Peyer's patch (tissue), 4 donors: ENCODE measurements at regions not wholly inside any gene's neighbourhood (a gene's known extent, or its start where the extent isn't known, plus 50 kb on each side); places are given as distances from the start of the nearest gene placed in this dataset.

Source experiments
- DNase-seq, 3 donors: peaks; one replicate each; pipeline ENCODE4 v3.0.0-alpha.2; 2017 to 2019
- H3K27ac ChIP-seq, 4 donors: fragments of 200-600 bp; sonication (generic); one replicate each; pipeline ENCODE4 v1.5.1; 2016 to 2019
- H3K27me3 ChIP-seq, 2 donors: fragments of 200-600 bp; sonication (generic); one replicate each; pipeline ENCODE4 v1.5.1; 2019
- H3K36me3 ChIP-seq, 3 donors: fragments of 200-600 bp; sonication (generic); one replicate each; pipeline ENCODE4 v1.5.1; 2016 to 2019
- H3K4me1 ChIP-seq, 4 donors: fragments of 200-600 bp; sonication (generic); one replicate each; pipeline ENCODE4 v1.5.1; 2016 to 2019
- H3K4me3 ChIP-seq, 4 donors: fragments of 200-600 bp; sonication (generic); 1 replicate in 3 of 4; 2 replicates in 1 of 4; pipeline ENCODE4 v1.5.1; 2016 to 2019; ENCODE audit warnings: mild to moderate bottlenecking in 1 of 4
- H3K9me3 ChIP-seq, 4 donors: fragments of 200-600 bp; sonication (generic); one replicate each; pipeline ENCODE4 v1.5.1; 2016 to 2019; ENCODE audit warnings: mild to moderate bottlenecking in 1 of 4
- CTCF ChIP-seq, 6 experiments: fragments of 450-650 bp in 4 of 6; fragments of 200-600 bp in 2 of 6; sonication (generic) in 1 of 6; IDR thresholded peaks; one replicate each; pipeline ENCODE4 v1.5.1; 2017 to 2019; ENCODE audit warnings: antibody characterized with exemption in 6 of 6, mild to moderate bottlenecking in 3 of 6, moderate library complexity in 1 of 6
- POLR2A ChIP-seq, 2 donors: fragments of 450-650 bp; IDR thresholded peaks; one replicate each; pipeline ENCODE4 v1.5.1; 2017; ENCODE audit warnings: antibody characterized with exemption in 2 of 2, mild to moderate bottlenecking in 2 of 2, moderate library complexity in 2 of 2

- Histone ChIP-seq H3K4me1 (peaks cover 0 to 12% (median 3%) of the 10 kb centered on the region in 4 donors), H3K4me3 (no peak overlapping the region), H3K27me3 (no peaks in the 10 kb centered on the region), H3K27ac (no peak overlapping the region), H3K36me3 (no peaks in the 10 kb centered on the region), H3K9me3 (no peaks in the 10 kb centered on the region)
- no peak for DNase-seq
- TF ChIP-seq CTCF (IDR thresholded peaks at IDR 0.05), result no peak
- no peak for TF ChIP-seq POLR2A (IDR thresholded peaks at IDR 0.05)
Measured at GRCh38 chr2:8416849-8417832, 264.7 kb upstream of the ID2 start.

DNA sequence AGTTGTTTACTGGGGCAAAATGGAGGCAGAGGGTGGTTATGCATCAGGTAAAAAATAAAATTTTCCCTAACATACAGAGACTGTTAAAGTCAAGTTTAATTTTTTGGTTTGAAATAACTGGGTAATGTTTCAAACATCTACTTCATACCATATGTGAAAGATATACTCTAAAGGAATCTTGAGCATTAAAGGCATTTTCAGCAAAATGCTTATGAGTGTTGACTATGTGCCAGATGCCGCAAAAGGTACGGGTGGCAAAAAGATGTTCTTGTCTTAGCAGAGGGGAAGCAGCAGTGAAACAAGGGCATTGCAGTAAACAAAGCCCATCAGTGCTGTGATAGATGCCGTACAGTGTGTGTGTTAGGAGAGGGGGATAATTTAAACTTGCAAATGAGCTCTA is 263.1 kb upstream of the ID2 start:
- Histone ChIP-seq H3K4me3 (no peak overlapping the region), H3K27ac (no peak overlapping the region), H3K27me3 (no peaks in the 10 kb centered on the region), H3K9me3 (no peaks in the 10 kb centered on the region), H3K36me3 (no peaks in the 10 kb centered on the region), H3K4me1 (no peaks in the 10 kb centered on the region)
- no peak for DNase-seq
- TF ChIP-seq POLR2A (IDR thresholded peaks at IDR 0.05) (no peak), CTCF (IDR thresholded peaks at IDR 0.05) (no peak)

- no peak overlapping the region for H3K27ac ChIP-seq
- no peaks in the 10 kb centered on the region for H3K9me3 ChIP-seq
- DNase-seq, result no peak
- H3K27me3 ChIP-seq, result no peaks in the 10 kb centered on the region
- no peak overlapping the region for H3K4me3 ChIP-seq
- no peak for TF ChIP-seq POLR2A (IDR thresholded peaks at IDR 0.05)
- TF ChIP-seq CTCF (IDR thresholded peaks at IDR 0.05), result no peak
- no peaks in the 10 kb centered on the region for H3K36me3 ChIP-seq
- no peaks in the 10 kb centered on the region for H3K4me1 ChIP-seq
Measured at GRCh38 chr2:8421658-8422449, 260.0 kb upstream of the ID2 start.

DNA sequence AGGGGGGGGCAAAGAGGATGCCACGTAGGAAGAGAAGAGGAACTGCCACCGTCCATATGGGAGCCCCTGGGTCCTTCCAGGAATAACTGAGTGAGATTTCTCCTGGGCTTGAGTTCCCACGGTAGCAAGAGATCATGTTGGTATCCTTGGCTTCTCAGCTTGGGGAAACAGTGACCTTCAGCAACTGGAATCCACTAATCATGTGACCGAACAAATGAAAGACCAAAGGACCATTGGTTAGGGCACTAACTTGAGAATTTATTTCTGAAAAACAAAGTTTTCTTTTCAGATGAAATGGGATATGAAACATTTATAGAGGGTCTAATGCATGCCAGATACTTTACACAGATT is 259.4 kb upstream of the ID2 start:
- H3K9me3 ChIP-seq, result no peaks in the 10 kb centered on the region
- no peak for DNase-seq
- no peak overlapping the region for H3K4me3 ChIP-seq
- H3K36me3 ChIP-seq, result no peaks in the 10 kb centered on the region
- TF ChIP-seq POLR2A (IDR thresholded peaks at IDR 0.05) (no peak), CTCF (IDR thresholded peaks at IDR 0.05) (no peak)
- no peaks in the 10 kb centered on the region for H3K27me3 ChIP-seq
- H3K4me1 ChIP-seq, result no peaks in the 10 kb centered on the region
- no peak overlapping the region for H3K27ac ChIP-seq

- Histone ChIP-seq H3K27me3 (no peaks in the 10 kb centered on the region), H3K36me3 (no peaks in the 10 kb centered on the region), H3K4me3 (no peak overlapping the region), H3K4me1 (no peaks in the 10 kb centered on the region), H3K27ac (no peak overlapping the region), H3K9me3 (no peaks in the 10 kb centered on the region)
- TF ChIP-seq CTCF (IDR thresholded peaks at IDR 0.05), result no peak
- TF ChIP-seq POLR2A (IDR thresholded peaks at IDR 0.05), result no peak
- DNase-seq, result no peak
Measured at GRCh38 chr2:8424997-8425900, 256.6 kb upstream of the ID2 start.
